Breast epithelium (tissue), 3 donors: ENCODE measurements at regions not wholly inside any gene's neighbourhood (a gene's known extent, or its start where the extent isn't known, plus 50 kb on each side); places are given as distances from the start of the nearest gene placed in this dataset.

Experiments
- POLR2A ChIP-seq: fragments of 450-650 bp; IDR thresholded peaks from one replicate; pipeline ENCODE4 v1.6.1; 2016; ENCODE audit warnings: antibody characterized with exemption, mild to moderate bottlenecking, moderate library complexity
- POLR2AphosphoS5 ChIP-seq, 3 donors: sonication (generic); formaldehyde crosslinking; IDR thresholded peaks; one replicate each; pipeline ENCODE4 v1.6.1; 2017; ENCODE audit warnings: antibody characterized with exemption in 3 of 3
- TF ChIP-seq, protein P1 (sequence below), 3 donors: fragments of 450-650 bp; IDR thresholded peaks; one replicate each; pipeline ENCODE4 v1.5.1; 2016 to 2017; ENCODE audit warnings: antibody characterized with exemption in 3 of 3, mild to moderate bottlenecking in 3 of 3, moderate library complexity in 3 of 3

DNA sequence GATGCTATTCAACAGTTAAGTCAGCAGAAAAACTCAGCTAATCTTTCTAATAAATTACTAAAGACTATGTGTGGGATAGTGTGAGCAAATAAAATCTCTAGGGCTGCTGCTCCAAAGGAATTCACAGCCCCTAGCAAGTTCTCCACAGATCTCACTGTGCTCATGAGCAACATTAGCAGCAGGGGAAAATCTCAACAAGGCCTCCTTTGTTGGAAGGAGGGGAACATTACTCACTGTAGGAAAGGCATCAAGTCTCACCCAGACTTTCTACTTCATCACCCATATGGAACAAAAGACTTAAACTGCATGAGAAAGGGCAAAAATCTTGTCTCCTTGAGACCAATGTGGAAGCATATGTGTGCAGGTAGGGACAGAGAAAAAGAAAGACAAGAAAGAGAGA lies 726.4 kb upstream of the SLC35B3 start:
- TF ChIP-seq, protein P1, sequence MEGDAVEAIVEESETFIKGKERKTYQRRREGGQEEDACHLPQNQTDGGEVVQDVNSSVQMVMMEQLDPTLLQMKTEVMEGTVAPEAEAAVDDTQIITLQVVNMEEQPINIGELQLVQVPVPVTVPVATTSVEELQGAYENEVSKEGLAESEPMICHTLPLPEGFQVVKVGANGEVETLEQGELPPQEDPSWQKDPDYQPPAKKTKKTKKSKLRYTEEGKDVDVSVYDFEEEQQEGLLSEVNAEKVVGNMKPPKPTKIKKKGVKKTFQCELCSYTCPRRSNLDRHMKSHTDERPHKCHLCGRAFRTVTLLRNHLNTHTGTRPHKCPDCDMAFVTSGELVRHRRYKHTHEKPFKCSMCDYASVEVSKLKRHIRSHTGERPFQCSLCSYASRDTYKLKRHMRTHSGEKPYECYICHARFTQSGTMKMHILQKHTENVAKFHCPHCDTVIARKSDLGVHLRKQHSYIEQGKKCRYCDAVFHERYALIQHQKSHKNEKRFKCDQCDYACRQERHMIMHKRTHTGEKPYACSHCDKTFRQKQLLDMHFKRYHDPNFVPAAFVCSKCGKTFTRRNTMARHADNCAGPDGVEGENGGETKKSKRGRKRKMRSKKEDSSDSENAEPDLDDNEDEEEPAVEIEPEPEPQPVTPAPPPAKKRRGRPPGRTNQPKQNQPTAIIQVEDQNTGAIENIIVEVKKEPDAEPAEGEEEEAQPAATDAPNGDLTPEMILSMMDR (IDR thresholded peaks at IDR 0.05), result no peak
- TF ChIP-seq POLR2A, result no peak
- TF ChIP-seq POLR2AphosphoS5 (IDR thresholded peaks at IDR 0.05), result no peak
